IMR-90 (cell line): ENCODE measurements at regions not wholly inside any gene's neighbourhood (a gene's known extent, or its start where the extent isn't known, plus 50 kb on each side); places are given as distances from the start of the nearest gene placed in this dataset.

Source experiments
- ATAC-seq: fragments of 200-7000 bp; cut with Tn5 transposase; 2 replicates; pipeline ENCODE4 v1.9.1; 2020; ENCODE audit warnings: low read depth, mild to moderate bottlenecking, moderate library complexity
- BruUV-seq: library from RNA; stranded (reverse); fragments of 400-500 nt; replicated peaks from 2 replicates; lab custom pipeline; 2021; lab: Mats Ljungman, UMichigan
- CTCF ChIA-PET: fragments of 300-600 bp; formaldehyde crosslinking; extraction: SDS; loops from one replicate; lab custom pipeline; 2021; ENCODE audit warnings: antibody characterized with exemption; lab: Yijun Ruan, JAX
- POLR2A ChIA-PET: fragments of 300-600 bp; sonication (Branson Sonifier 250); formaldehyde crosslinking; loops from one replicate; lab custom pipeline; 2022; ENCODE audit warnings: antibody characterized with exemption; ENCODE audit not compliant: unreplicated experiment; lab: Charles Lee
- DNase-seq: peaks from one replicate; pipeline ENCODE4 v3.0.0; 2013
- H2AFZ ChIP-seq: replicated peaks from 2 replicates; pipeline ENCODE3; 2013; ENCODE audit warnings: low read length, mild to moderate bottlenecking; ENCODE audit not compliant: poor library complexity
- H2AK5ac ChIP-seq: 2 replicates; pipeline ENCODE4 v1.6.1; 2013; ENCODE audit warnings: low read depth, low read length, inconsistent platforms
- H2AK9ac ChIP-seq: replicated peaks from 2 replicates; pipeline ENCODE3; 2013; ENCODE audit warnings: mild to moderate bottlenecking, low read depth, low read length, moderate library complexity; ENCODE audit not compliant: poor library complexity
- H2BK120ac ChIP-seq: 2 replicates; pipeline ENCODE4 v1.6.1; 2013; ENCODE audit warnings: low read depth, low read length, inconsistent platforms
- H2BK15ac ChIP-seq: 3 replicates; pipeline ENCODE4 v1.6.1; 2013; ENCODE audit warnings: low read depth, low read length, inconsistent platforms
- H2BK20ac ChIP-seq: 2 replicates; pipeline ENCODE4 v1.6.1; 2013; ENCODE audit warnings: low read depth, mild to moderate bottlenecking, inconsistent platforms, low read length, moderate library complexity
- H2BK5ac ChIP-seq: 2 replicates; pipeline ENCODE4 v1.6.1; 2013; ENCODE audit warnings: mild to moderate bottlenecking, low read depth, low read length, inconsistent platforms; ENCODE audit not compliant: poor library complexity, severe bottlenecking
- H3K14ac ChIP-seq: replicated peaks from 2 replicates; pipeline ENCODE4 v1.6.1; 2013; ENCODE audit warnings: low read depth, low read length, inconsistent platforms
- H3K18ac ChIP-seq: 2 replicates; pipeline ENCODE4 v1.6.1; 2013; ENCODE audit warnings: low read depth, low read length, control low read depth
- H3K23ac ChIP-seq: 2 replicates; pipeline ENCODE4 v1.6.1; 2013; ENCODE audit warnings: low read depth, low read length, inconsistent platforms
- H3K27ac ChIP-seq: 2 replicates; pipeline ENCODE4 v1.5.1; 2013; ENCODE audit warnings: mild to moderate bottlenecking, control low read depth, low read length; ENCODE audit not compliant: insufficient read depth
- H3K27me3 ChIP-seq: 2 replicates; pipeline ENCODE4 v1.6.1; 2013; ENCODE audit warnings: low read length; ENCODE audit not compliant: control insufficient read depth, insufficient read depth
- H3K36me3 ChIP-seq: 2 replicates; pipeline ENCODE4 v1.6.1; 2013; ENCODE audit warnings: low read length, mixed read lengths; ENCODE audit not compliant: control insufficient read depth, insufficient read depth
- H3K4ac ChIP-seq: 2 replicates; pipeline ENCODE4 v1.6.1; 2013; ENCODE audit warnings: low read depth, low read length, inconsistent platforms
- H3K4me1 ChIP-seq: 2 replicates; pipeline ENCODE4 v1.6.1; 2013; ENCODE audit warnings: low read length, mixed read lengths; ENCODE audit not compliant: control insufficient read depth, insufficient read depth
- H3K4me2 ChIP-seq: 2 replicates; pipeline ENCODE4 v1.6.1; 2013; ENCODE audit warnings: low read depth, mild to moderate bottlenecking, control low read depth, low read length, moderate library complexity
- H3K4me3 ChIP-seq: 2 replicates; pipeline ENCODE4 v1.5.1; 2013; ENCODE audit warnings: low read depth, mild to moderate bottlenecking, control low read depth, low read length, moderate library complexity; ENCODE audit not compliant: insufficient read depth
- H3K56ac ChIP-seq: 2 replicates; pipeline ENCODE4 v1.6.1; 2013; ENCODE audit warnings: low read length, inconsistent platforms; ENCODE audit not compliant: insufficient read depth; ENCODE audit errors: extremely low read depth
- H3K79me1 ChIP-seq, 2 experiments: 2 replicates each; pipeline ENCODE4 v1.6.1; 2013; ENCODE audit warnings: low read length in 2 of 2, inconsistent platforms in 1 of 2, low read depth in 1 of 2
- H3K9ac ChIP-seq: 2 replicates; pipeline ENCODE4 v1.6.1; 2013; ENCODE audit warnings: low read depth, low read length, control low read depth
- H3K9me1 ChIP-seq: 2 replicates; pipeline ENCODE4 v1.6.1; 2013; ENCODE audit warnings: low read length, inconsistent platforms; ENCODE audit not compliant: insufficient read depth
- H3K9me3 ChIP-seq: 2 replicates; pipeline ENCODE4 v1.6.1; 2013; ENCODE audit warnings: low read length; ENCODE audit not compliant: control insufficient read depth, insufficient read depth
- H4K20me1 ChIP-seq: 2 replicates; pipeline ENCODE4 v1.6.1; 2013; ENCODE audit warnings: low read length, inconsistent platforms; ENCODE audit not compliant: insufficient read depth
- H4K5ac ChIP-seq: 2 replicates; pipeline ENCODE4 v1.6.1; 2013; ENCODE audit warnings: mild to moderate bottlenecking, low read depth, low read length, control low read depth
- H4K8ac ChIP-seq, 2 experiments: 2 replicates each; pipeline ENCODE4 v1.6.1; 2013; ENCODE audit warnings: low read depth in 2 of 2, low read length in 2 of 2, control low read depth in 1 of 2, inconsistent platforms in 1 of 2
- H4K91ac ChIP-seq: 2 replicates; pipeline ENCODE4 v1.6.1; 2013; ENCODE audit warnings: low read depth, low read length, inconsistent platforms; ENCODE audit not compliant: insufficient read depth
- BHLHE40 ChIP-seq: fragments of 150-350 bp; IDR thresholded peaks from 2 replicates; pipeline ENCODE4 v1.6.1; 2016; ENCODE audit warnings: mild to moderate bottlenecking, low read depth, low read length
- CEBPB ChIP-seq: IDR thresholded peaks from 2 replicates; pipeline ENCODE4 v1.6.1; 2012; ENCODE audit warnings: low read depth, low read length, improper control_type of control experiment
- CHD1 ChIP-seq: IDR thresholded peaks from 2 replicates; pipeline ENCODE4 v1.6.1; 2012; ENCODE audit warnings: low read depth, low read length, improper control_type of control experiment
- CTCF ChIP-seq: conservative IDR thresholded peaks from 2 replicates; pipeline ENCODE4 v1.5.1; 2012; ENCODE audit warnings: mild to moderate bottlenecking, low read depth, low read length, improper control_type of control experiment
- ELK1 ChIP-seq: fragments of 150-350 bp; IDR thresholded peaks from 2 replicates; pipeline ENCODE4 v1.6.1; 2016; ENCODE audit warnings: low read depth, mild to moderate bottlenecking, low read length, moderate library complexity, borderline replicate concordance
- FOS ChIP-seq: fragments of 150-350 bp; IDR thresholded peaks from 2 replicates; pipeline ENCODE4 v1.6.1; 2016; ENCODE audit warnings: low read depth, low read length
- MAFK ChIP-seq: IDR thresholded peaks from 2 replicates; pipeline ENCODE4 v1.6.1; 2012; ENCODE audit warnings: low read depth, low read length, improper control_type of control experiment
- MAZ ChIP-seq: IDR thresholded peaks from 2 replicates; pipeline ENCODE4 v1.6.1; 2012; ENCODE audit warnings: low read depth, mild to moderate bottlenecking, low read length, improper control_type of control experiment, moderate library complexity, borderline replicate concordance
- MXI1 ChIP-seq: IDR thresholded peaks from 2 replicates; pipeline ENCODE4 v1.6.1; 2012; ENCODE audit warnings: low read depth, mild to moderate bottlenecking, low read length, moderate library complexity, borderline replicate concordance
- NFE2L2 ChIP-seq: fragments of 150-350 bp; IDR thresholded peaks from 2 replicates; pipeline ENCODE4 v1.6.1; 2016; ENCODE audit warnings: low read depth, mild to moderate bottlenecking, low read length
- POLR2A ChIP-seq: IDR thresholded peaks from 2 replicates; pipeline ENCODE4 v1.6.1; 2012; ENCODE audit warnings: mild to moderate bottlenecking, low read depth, low read length
- RAD21 ChIP-seq: IDR thresholded peaks from 2 replicates; pipeline ENCODE4 v1.6.1; 2012; ENCODE audit warnings: low read length, improper control_type of control experiment
- RCOR1 ChIP-seq: IDR thresholded peaks from 2 replicates; pipeline ENCODE4 v1.6.1; 2012; ENCODE audit warnings: mild to moderate bottlenecking, low read length, improper control_type of control experiment; ENCODE audit not compliant: insufficient replicate concordance
- RFX5 ChIP-seq: IDR thresholded peaks from 2 replicates; pipeline ENCODE4 v1.8.0; 2012; ENCODE audit warnings: low read depth, mild to moderate bottlenecking, low read length, moderate library complexity
- SMC3 ChIP-seq: fragments of 150-350 bp; IDR thresholded peaks from 2 replicates; pipeline ENCODE4 v1.6.1; 2016; ENCODE audit warnings: low read depth, mild to moderate bottlenecking, antibody characterized with exemption, low read length, moderate library complexity
- USF2 ChIP-seq: fragments of 150-350 bp; IDR thresholded peaks from 2 replicates; pipeline ENCODE4 v1.6.1; 2017; ENCODE audit warnings: mild to moderate bottlenecking, antibody characterized with exemption, low read length, low read depth
- WGBS, 2 experiments: methylation state at CpG; one replicate each; pipeline versions ENCODE4 v1.1.5 to v1.1.7; 2013; ENCODE audit warnings: missing lambda C conversion rate in 2 of 2; ENCODE audit not compliant: insufficient read length in 1 of 2; ENCODE audit errors: extremely low coverage in 2 of 2; 5-methylcytosine and 5-hydroxymethylcytosine counted together
- dilution Hi-C: fragments of 300-500 bp; cut with HindIII; formaldehyde crosslinking; loops from one replicate; pipeline ENCODE4 v1.14.3; 2018; ENCODE audit warnings: low sequenced_read_pairs; ENCODE audit not compliant: unreplicated experiment
- in situ Hi-C: fragments of 300-500 bp; cut with MboI; formaldehyde crosslinking; loops from 3 replicates; pipeline ENCODE4 v1.14.3; 2019; ENCODE audit warnings: low sequenced_read_pairs, inconsistent platforms, mixed read lengths
- intact Hi-C: fragments of 100-400 bp; cut with micrococcal nuclease; formaldehyde crosslinking; loops from 2 replicates; pipeline ENCODE4 v1.10.0; 2022

GRCh38 chr1:147811751-147812150, 51.3 kb upstream of the GJA5 start:
- Histone ChIP-seq H3K9me1 (no peaks in the 10 kb centered on the region), H4K91ac (no peak overlapping the region), H3K18ac (no peak overlapping the region), H3K23ac (no peak overlapping the region), H2BK20ac (no peak overlapping the region), H2BK15ac (no peak overlapping the region), H2AFZ (no peak overlapping the region), H4K20me1 (no peaks in the 10 kb centered on the region), H2BK120ac (no peak overlapping the region), H3K9me3 (no peaks in the 10 kb centered on the region), H2AK5ac (no peak overlapping the region), H3K4me3 (no peak overlapping the region), H3K56ac (no peak overlapping the region), H3K4me2 (no peak overlapping the region), H2AK9ac (no peak overlapping the region), H3K27me3 (no peaks in the 10 kb centered on the region; the same call in 1 of the 2 replicates), H3K4me1 (no peaks in the 10 kb centered on the region), H3K9ac (no peak overlapping the region), H4K8ac (no peak overlapping the region), H2BK5ac (no peak overlapping the region), H4K5ac (no peak overlapping the region), H3K36me3 (no peaks in the 10 kb centered on the region), H3K4ac (no peak overlapping the region), H3K14ac (no peak overlapping the region), H3K79me1 (no peaks in the 10 kb centered on the region), H3K27ac (no peak overlapping the region)
- ChIA-PET POLR2A (no interaction called here), CTCF (no interaction called here)
- dilution Hi-C loops (no loop called here), intact Hi-C loops (no loop called here), in situ Hi-C loops (no loop called here)
- 0% methylated on average over 1 of the region's 3 CpGs; no CpG with 5 or more reads in 1 of the 2 experiments for WGBS, 2 experiments
- TF ChIP-seq BHLHE40 (no peak), CHD1 (no peak), MXI1 (no peak), SMC3 (no peak), FOS (no peak), MAZ (no peak), RFX5 (no peak), NFE2L2 (no peak), ELK1 (no peak), CTCF (no peak), RAD21 (no peak), POLR2A (no peak), MAFK (no peak), CEBPB (no peak), USF2 (no peak), RCOR1 (no peak)
- DNase-seq: no peak
- ATAC-seq: no peak
- no TSS peak for BruUV-seq
